ENCODE measurements at regions not wholly inside any gene's neighbourhood (a gene's known extent, or its start where the extent isn't known, plus 50 kb on each side); places are given as distances from the start of the nearest gene placed in this dataset.
"Not testable (repeated sequence)": the region's sequence is repeated elsewhere in the genome, so short reads cannot be mapped to it uniquely, and the experiment has no call there.

- H3K4me3 Mint-ChIP-seq, result no peak overlapping the region
- no peaks in the 10 kb centered on the region for H3K36me3 Mint-ChIP-seq (ENCODE audit: low read depth)
- H3K4me1 Mint-ChIP-seq (ENCODE audit: low read depth), result no peaks in the 10 kb centered on the region
- H3K27ac Mint-ChIP-seq, result no peak overlapping the region
- H3K9me3 Mint-ChIP-seq, result peaks cover 7% of the 10 kb centered on the region
- no peaks in the 10 kb centered on the region for H3K27me3 Mint-ChIP-seq
These were observed 560.7 kb downstream of the HTR1A start for GRCh38 chr5:63401436-63402046.

- H3K9me3 Mint-ChIP-seq, result peaks cover 7% of the 10 kb centered on the region
- H3K4me3 Mint-ChIP-seq, result no peak overlapping the region
- no peaks in the 10 kb centered on the region for H3K4me1 Mint-ChIP-seq (ENCODE audit: low read depth)
- H3K27me3 Mint-ChIP-seq, result no peaks in the 10 kb centered on the region
- H3K36me3 Mint-ChIP-seq (ENCODE audit: low read depth), result no peaks in the 10 kb centered on the region
- no peak overlapping the region for H3K27ac Mint-ChIP-seq
These were observed 562.2 kb downstream of the HTR1A start for GRCh38 chr5:63400079-63400478.

- Mint-ChIP-seq H3K27ac (no peak overlapping the region), H3K36me3 (ENCODE audit: low read depth) (no peaks in the 10 kb centered on the region), H3K9me3 (peaks cover 8% of the 10 kb centered on the region), H3K4me1 (ENCODE audit: low read depth) (no peaks in the 10 kb centered on the region), H3K27me3 (no peaks in the 10 kb centered on the region), H3K4me3 (no peak overlapping the region)
These were observed 563.9 kb downstream of the HTR1A start for GRCh38 chr5:63398346-63398745.

GRCh38 chr5:63388188-63388587 lies 574.1 kb downstream of the HTR1A start:
- H3K27ac Mint-ChIP-seq; H3K36me3 Mint-ChIP-seq (ENCODE audit: low read depth); H3K9me3 Mint-ChIP-seq; H3K4me3 Mint-ChIP-seq; H3K4me1 Mint-ChIP-seq (ENCODE audit: low read depth); H3K27me3 Mint-ChIP-seq: not testable (repeated sequence)

GRCh38 chr5:63375851-63376250 lies 586.4 kb downstream of the HTR1A start:
- Mint-ChIP-seq H3K36me3 (ENCODE audit: low read depth) (no peaks in the 10 kb centered on the region), H3K27ac (no peak overlapping the region), H3K4me1 (ENCODE audit: low read depth) (no peaks in the 10 kb centered on the region), H3K9me3 (peaks cover 6% of the 10 kb centered on the region), H3K4me3 (no peak overlapping the region), H3K27me3 (no peaks in the 10 kb centered on the region)

- Mint-ChIP-seq H3K4me1 (ENCODE audit: low read depth) (no peaks in the 10 kb centered on the region), H3K27ac (no peak overlapping the region), H3K4me3 (no peak overlapping the region), H3K36me3 (ENCODE audit: low read depth) (no peaks in the 10 kb centered on the region), H3K9me3 (peaks cover 3% of the 10 kb centered on the region), H3K27me3 (no peaks in the 10 kb centered on the region)
These were observed 588.2 kb downstream of the HTR1A start for GRCh38 chr5:63374085-63374484.

- no peak overlapping the region for H3K27ac Mint-ChIP-seq
- H3K4me3 Mint-ChIP-seq, result no peak overlapping the region
- H3K27me3 Mint-ChIP-seq, result no peaks in the 10 kb centered on the region
- H3K4me1 Mint-ChIP-seq (ENCODE audit: low read depth), result no peaks in the 10 kb centered on the region
- no peaks in the 10 kb centered on the region for H3K9me3 Mint-ChIP-seq
- no peaks in the 10 kb centered on the region for H3K36me3 Mint-ChIP-seq (ENCODE audit: low read depth)
These were observed 611.1 kb downstream of the HTR1A start for GRCh38 chr5:63351164-63351563.

GRCh38 chr5:63346451-63346850 lies 615.8 kb downstream of the HTR1A start:
- Mint-ChIP-seq H3K27ac (no peak overlapping the region), H3K27me3 (no peaks in the 10 kb centered on the region), H3K9me3 (peaks cover 5% of the 10 kb centered on the region), H3K4me3 (no peak overlapping the region), H3K4me1 (ENCODE audit: low read depth) (no peaks in the 10 kb centered on the region), H3K36me3 (ENCODE audit: low read depth) (no peaks in the 10 kb centered on the region)

- Mint-ChIP-seq H3K36me3 (ENCODE audit: low read depth) (no peaks in the 10 kb centered on the region), H3K9me3 (peaks cover 9% of the 10 kb centered on the region), H3K4me1 (ENCODE audit: low read depth) (no peaks in the 10 kb centered on the region), H3K27ac (no peak overlapping the region), H3K27me3 (no peaks in the 10 kb centered on the region), H3K4me3 (no peak overlapping the region)
These were observed 620.8 kb downstream of the HTR1A start for GRCh38 chr5:63341442-63341841.

- Mint-ChIP-seq H3K27ac (no peak overlapping the region), H3K9me3 (peaks cover 3% of the 10 kb centered on the region), H3K4me3 (no peak overlapping the region), H3K4me1 (ENCODE audit: low read depth) (no peaks in the 10 kb centered on the region), H3K27me3 (no peaks in the 10 kb centered on the region), H3K36me3 (ENCODE audit: low read depth) (no peaks in the 10 kb centered on the region)
These were observed 638.3 kb downstream of the HTR1A start for GRCh38 chr5:63323926-63324325.

GRCh38 chr5:63314551-63314950 lies 647.7 kb downstream of the HTR1A start:
- H3K36me3 Mint-ChIP-seq (ENCODE audit: low read depth), result no peaks in the 10 kb centered on the region
- no peaks in the 10 kb centered on the region for H3K27me3 Mint-ChIP-seq
- no peak overlapping the region for H3K4me3 Mint-ChIP-seq
- no peaks in the 10 kb centered on the region for H3K4me1 Mint-ChIP-seq (ENCODE audit: low read depth)
- H3K9me3 Mint-ChIP-seq, result peaks cover 8% of the 10 kb centered on the region
- no peak overlapping the region for H3K27ac Mint-ChIP-seq

- H3K9me3 Mint-ChIP-seq, result no peaks in the 10 kb centered on the region
- H3K27ac Mint-ChIP-seq, result no peak overlapping the region
- no peaks in the 10 kb centered on the region for H3K27me3 Mint-ChIP-seq
- H3K4me3 Mint-ChIP-seq, result no peak overlapping the region
- H3K4me1 Mint-ChIP-seq (ENCODE audit: low read depth), result no peaks in the 10 kb centered on the region
- H3K36me3 Mint-ChIP-seq (ENCODE audit: low read depth), result no peaks in the 10 kb centered on the region
These were observed 651.6 kb downstream of the HTR1A start for GRCh38 chr5:63310644-63311043.

GRCh38 chr5:63306909-63307308 lies 655.3 kb downstream of the HTR1A start:
- no peaks in the 10 kb centered on the region for H3K4me1 Mint-ChIP-seq (ENCODE audit: low read depth)
- no peaks in the 10 kb centered on the region for H3K27me3 Mint-ChIP-seq
- H3K9me3 Mint-ChIP-seq, result no peaks in the 10 kb centered on the region
- H3K27ac Mint-ChIP-seq, result no peak overlapping the region
- no peaks in the 10 kb centered on the region for H3K36me3 Mint-ChIP-seq (ENCODE audit: low read depth)
- H3K4me3 Mint-ChIP-seq, result no peak overlapping the region

- H3K4me3 Mint-ChIP-seq, result no peak overlapping the region
These were observed 668.9 kb downstream of the HTR1A start for GRCh38 chr5:63293317-63293716.

GRCh38 chr5:63286724-63287123 lies 675.5 kb downstream of the HTR1A start:
- Mint-ChIP-seq H3K4me3 (no peak overlapping the region), H3K27ac (no peak overlapping the region), H3K9me3 (peaks cover 15% of the 10 kb centered on the region), H3K27me3 (no peaks in the 10 kb centered on the region), H3K4me1 (ENCODE audit: low read depth) (no peaks in the 10 kb centered on the region), H3K36me3 (ENCODE audit: low read depth) (no peaks in the 10 kb centered on the region)

More at GRCh38 chr5:63293317-63293716, 668.9 kb downstream of the HTR1A start:
- Mint-ChIP-seq H3K27ac (no peak overlapping the region), H3K4me1 (ENCODE audit: low read depth) (no peaks in the 10 kb centered on the region), H3K36me3 (ENCODE audit: low read depth) (no peaks in the 10 kb centered on the region), H3K27me3 (no peaks in the 10 kb centered on the region), H3K9me3 (no peaks in the 10 kb centered on the region)

- no peak overlapping the region for H3K4me3 Mint-ChIP-seq
- H3K36me3 Mint-ChIP-seq (ENCODE audit: low read depth), result no peaks in the 10 kb centered on the region
- no peak overlapping the region for H3K27ac Mint-ChIP-seq
- no peaks in the 10 kb centered on the region for H3K4me1 Mint-ChIP-seq (ENCODE audit: low read depth)
- H3K27me3 Mint-ChIP-seq, result no peaks in the 10 kb centered on the region
- peaks cover 10% of the 10 kb centered on the region for H3K9me3 Mint-ChIP-seq
These were observed 684.8 kb downstream of the LRRC70 start for GRCh38 chr5:63263411-63263810.
